KMS-11 (cell line): ENCODE measurements at regions not wholly inside any gene's neighbourhood (a gene's known extent, or its start where the extent isn't known, plus 50 kb on each side); places are given as distances from the start of the nearest gene placed in this dataset.

Experiments
- H2AFZ ChIP-seq: fragments of 200-600 bp; sonication (generic); 2 replicates; pipeline ENCODE4 v1.6.1; 2016; ENCODE audit warnings: antibody characterized with exemption, mixed run types, low read depth
- H3K27ac ChIP-seq: fragments of 200-600 bp; sonication (generic); 2 replicates; pipeline ENCODE4 v1.6.1; 2016; ENCODE audit warnings: mild to moderate bottlenecking, mixed run types
- H3K27me3 ChIP-seq: fragments of 200-600 bp; sonication (generic); 2 replicates; pipeline ENCODE4 v1.6.1; 2017; ENCODE audit warnings: mild to moderate bottlenecking, low read depth, mixed run types, moderate library complexity; ENCODE audit not compliant: insufficient read depth
- H3K36me3 ChIP-seq: fragments of 200-600 bp; sonication (generic); 2 replicates; pipeline ENCODE4 v1.6.1; 2017; ENCODE audit warnings: mild to moderate bottlenecking, mixed run types; ENCODE audit not compliant: insufficient read depth
- H3K4me1 ChIP-seq: fragments of 200-600 bp; sonication (generic); 2 replicates; pipeline ENCODE4 v1.6.1; 2016; ENCODE audit warnings: mild to moderate bottlenecking, low read depth, mixed run types; ENCODE audit not compliant: poor library complexity, severe bottlenecking
- H3K4me2 ChIP-seq: fragments of 200-600 bp; sonication (generic); 2 replicates; pipeline ENCODE4 v1.7.0; 2016; ENCODE audit warnings: mild to moderate bottlenecking, mixed run types
- H3K4me3 ChIP-seq: fragments of 200-600 bp; sonication (generic); IDR thresholded peaks from 2 replicates; pipeline ENCODE4 v1.6.1; 2017; ENCODE audit warnings: low read depth, low read length, mixed read lengths; ENCODE audit not compliant: insufficient read depth
- H3K79me2 ChIP-seq: fragments of 200-600 bp; sonication (generic); 2 replicates; pipeline ENCODE4 v1.6.1; 2016; ENCODE audit warnings: low read depth, mixed run types; ENCODE audit not compliant: insufficient read depth
- H3K9ac ChIP-seq: fragments of 200-600 bp; sonication (generic); 2 replicates; pipeline ENCODE4 v1.6.1; 2016; ENCODE audit warnings: mild to moderate bottlenecking, mixed run types
- H4K20me1 ChIP-seq: fragments of 200-600 bp; sonication (generic); 2 replicates; pipeline ENCODE4 v1.6.1; 2016; ENCODE audit warnings: mild to moderate bottlenecking, mixed run types; ENCODE audit not compliant: insufficient read depth
- TF ChIP-seq, protein P1 (sequence below): fragments of 200-600 bp; sonication (generic); conservative IDR thresholded peaks from 2 replicates; pipeline ENCODE4 v1.6.1; 2017; ENCODE audit warnings: low read depth, mild to moderate bottlenecking, antibody characterized with exemption, low read length, moderate library complexity, mixed read lengths

- TF ChIP-seq, protein P1, sequence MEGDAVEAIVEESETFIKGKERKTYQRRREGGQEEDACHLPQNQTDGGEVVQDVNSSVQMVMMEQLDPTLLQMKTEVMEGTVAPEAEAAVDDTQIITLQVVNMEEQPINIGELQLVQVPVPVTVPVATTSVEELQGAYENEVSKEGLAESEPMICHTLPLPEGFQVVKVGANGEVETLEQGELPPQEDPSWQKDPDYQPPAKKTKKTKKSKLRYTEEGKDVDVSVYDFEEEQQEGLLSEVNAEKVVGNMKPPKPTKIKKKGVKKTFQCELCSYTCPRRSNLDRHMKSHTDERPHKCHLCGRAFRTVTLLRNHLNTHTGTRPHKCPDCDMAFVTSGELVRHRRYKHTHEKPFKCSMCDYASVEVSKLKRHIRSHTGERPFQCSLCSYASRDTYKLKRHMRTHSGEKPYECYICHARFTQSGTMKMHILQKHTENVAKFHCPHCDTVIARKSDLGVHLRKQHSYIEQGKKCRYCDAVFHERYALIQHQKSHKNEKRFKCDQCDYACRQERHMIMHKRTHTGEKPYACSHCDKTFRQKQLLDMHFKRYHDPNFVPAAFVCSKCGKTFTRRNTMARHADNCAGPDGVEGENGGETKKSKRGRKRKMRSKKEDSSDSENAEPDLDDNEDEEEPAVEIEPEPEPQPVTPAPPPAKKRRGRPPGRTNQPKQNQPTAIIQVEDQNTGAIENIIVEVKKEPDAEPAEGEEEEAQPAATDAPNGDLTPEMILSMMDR: no peak
- H2AFZ ChIP-seq: no peak overlapping the region
- no peak overlapping the region for H3K4me3 ChIP-seq
- H3K4me2 ChIP-seq: no peak overlapping the region
- no peak overlapping the region for H3K27ac ChIP-seq
- H3K36me3 ChIP-seq: no peaks in the 10 kb centered on the region
- no peaks in the 10 kb centered on the region for H4K20me1 ChIP-seq
- peaks cover 5% of the 10 kb centered on the region for H3K4me1 ChIP-seq
- no peaks in the 10 kb centered on the region for H3K27me3 ChIP-seq
- H3K79me2 ChIP-seq: no peaks in the 10 kb centered on the region
- H3K9ac ChIP-seq: no peak overlapping the region
Observed at GRCh38 chr10:21068026-21068656, 171.0 kb upstream of the NEBL start.

DNA sequence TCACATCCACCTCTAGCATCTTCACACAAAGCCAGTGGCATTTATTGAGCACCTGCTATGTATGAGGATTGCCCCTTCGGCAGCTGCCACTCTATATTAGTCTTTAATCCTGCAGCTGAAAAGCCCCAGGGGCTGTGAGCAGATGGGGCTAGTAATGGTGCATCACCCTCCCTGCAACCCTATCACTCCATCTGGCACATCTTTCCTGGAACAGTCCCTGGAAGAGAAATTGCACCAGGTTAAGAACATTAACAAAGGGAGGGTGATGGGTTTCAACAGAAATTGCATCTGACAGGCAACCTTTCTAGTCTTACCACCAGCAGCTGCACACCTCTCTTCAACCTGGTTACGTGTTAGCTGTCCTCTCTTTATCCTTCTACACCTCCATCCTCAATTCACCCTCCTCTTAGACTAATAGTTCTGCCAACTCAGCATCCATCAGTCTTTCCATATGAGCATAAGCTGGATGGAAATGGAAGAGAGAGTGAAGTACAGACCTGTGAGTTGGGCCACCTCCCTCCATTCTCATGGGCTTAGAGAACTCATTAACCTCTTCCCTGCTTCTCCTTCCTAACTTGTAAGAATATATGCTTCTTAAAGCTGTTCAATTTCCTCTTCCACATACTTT, 168.6 kb upstream of the NEBL start:
- Histone ChIP-seq H3K79me2 (no peaks in the 10 kb centered on the region), H2AFZ (no peak overlapping the region), H3K4me3 (no peak overlapping the region), H3K4me2 (no peak overlapping the region), H3K27me3 (no peaks in the 10 kb centered on the region), H3K27ac (no peak overlapping the region), H3K36me3 (no peaks in the 10 kb centered on the region), H3K4me1 (no peaks in the 10 kb centered on the region), H4K20me1 (no peaks in the 10 kb centered on the region), H3K9ac (no peak overlapping the region)
- TF ChIP-seq, protein P1: no peak

- Histone ChIP-seq H3K4me1 (no peaks in the 10 kb centered on the region), H3K27me3 (no peaks in the 10 kb centered on the region), H3K9ac (no peak overlapping the region), H3K4me2 (no peak overlapping the region), H3K36me3 (no peaks in the 10 kb centered on the region), H3K4me3 (no peak overlapping the region), H3K27ac (no peak overlapping the region), H3K79me2 (no peaks in the 10 kb centered on the region), H4K20me1 (no peaks in the 10 kb centered on the region), H2AFZ (no peak overlapping the region)
- TF ChIP-seq, protein P1: no peak
Observed at GRCh38 chr10:21061982-21062381, 164.9 kb upstream of the NEBL start.

DNA sequence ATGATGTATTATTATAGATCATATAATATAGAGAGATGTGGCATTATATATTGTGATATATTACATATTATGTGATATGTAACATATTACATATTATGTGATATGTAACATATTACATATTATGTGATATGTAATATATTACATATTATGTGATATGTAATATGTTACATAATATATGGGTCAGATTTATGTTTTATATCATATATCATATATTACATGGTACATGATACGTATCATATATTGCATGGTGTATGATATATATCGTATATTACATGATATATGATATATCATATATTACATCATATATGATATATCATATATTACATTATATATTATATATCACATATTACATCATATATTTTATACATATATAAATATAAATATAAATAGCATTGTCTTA, 164.1 kb upstream of the NEBL start:
- Histone ChIP-seq H2AFZ (no peak overlapping the region), H4K20me1 (no peaks in the 10 kb centered on the region), H3K79me2 (no peaks in the 10 kb centered on the region), H3K4me2 (no peak overlapping the region), H3K27ac (no peak overlapping the region), H3K9ac (no peak overlapping the region), H3K4me3 (no peak overlapping the region), H3K27me3 (no peaks in the 10 kb centered on the region), H3K36me3 (no peaks in the 10 kb centered on the region), H3K4me1 (no peaks in the 10 kb centered on the region)
- TF ChIP-seq, protein P1: no peak
